SKM-1 treated with dmso at 0.1 percent for 144 hours (cell line): ENCODE measurements at regions not wholly inside any gene's neighbourhood (a gene's known extent, or its start where the extent isn't known, plus 50 kb on each side); places are given as distances from the start of the nearest gene placed in this dataset.

Experiments
- DNase-seq: peaks from one replicate; lab custom pipeline; 2025; ENCODE audit not compliant: unreplicated experiment; lab: John Stamatoyannopoulos, UW

DNA sequence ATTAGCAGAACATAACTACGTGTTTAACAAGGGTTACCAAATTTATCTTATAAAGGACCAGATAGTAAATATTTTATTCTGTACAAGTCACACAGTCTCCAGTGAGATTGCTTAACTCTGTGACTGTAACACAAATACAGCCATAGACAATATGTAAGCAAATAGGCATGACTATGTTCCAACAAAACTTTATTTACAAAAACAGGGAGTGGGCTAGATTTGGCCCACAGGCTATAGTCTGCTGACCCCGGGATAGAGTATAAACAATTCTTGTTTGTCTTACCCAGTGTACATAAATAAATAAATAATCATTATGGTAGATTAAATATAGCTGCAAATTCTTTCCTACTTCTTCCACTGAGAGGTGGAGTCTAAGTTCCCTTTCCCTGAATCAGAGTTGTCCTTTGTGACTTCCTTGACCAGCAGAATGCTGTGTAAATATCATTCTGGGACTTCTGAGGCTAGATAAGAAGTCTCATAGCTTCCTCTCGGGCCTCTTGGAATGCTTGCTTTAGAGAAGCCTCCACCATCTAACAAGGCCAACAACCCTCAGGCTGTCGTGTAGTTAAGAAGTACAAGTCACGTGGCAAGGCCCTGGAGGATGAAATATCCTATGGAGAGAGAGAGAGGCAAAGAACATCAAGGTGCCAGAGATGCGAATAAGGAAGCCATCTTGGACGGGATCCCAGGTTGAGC is 59.1 kb upstream of the TMEM244 start:
- no peak for DNase-seq

DNA sequence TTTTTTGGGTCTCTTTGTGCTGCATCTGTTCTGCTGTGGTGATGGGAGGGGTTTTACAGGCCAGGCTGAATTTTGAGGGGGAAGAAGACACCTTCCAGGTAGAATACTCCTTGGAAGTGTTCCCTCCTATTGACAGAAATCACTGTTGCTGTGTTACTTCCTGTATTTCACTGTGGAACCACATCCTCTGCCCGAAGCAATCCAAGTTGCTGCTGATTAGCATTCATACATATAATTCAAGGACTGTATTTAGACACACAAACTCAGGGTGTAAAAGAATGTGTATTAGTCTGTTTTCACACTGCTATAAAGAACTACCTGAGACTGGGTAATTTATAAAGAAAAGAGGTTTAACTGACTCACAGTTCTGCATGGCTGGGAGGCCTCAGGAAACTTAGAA is 50.6 kb upstream of the TMEM244 start:
- no peak for DNase-seq
